ENCODE measurements at regions not wholly inside any gene's neighbourhood (a gene's known extent, or its start where the extent isn't known, plus 50 kb on each side); places are given as distances from the start of the nearest gene placed in this dataset.
"Not testable (repeated sequence)": the region's sequence is repeated elsewhere in the genome, so short reads cannot be mapped to it uniquely, and the experiment has no call there.

DNA sequence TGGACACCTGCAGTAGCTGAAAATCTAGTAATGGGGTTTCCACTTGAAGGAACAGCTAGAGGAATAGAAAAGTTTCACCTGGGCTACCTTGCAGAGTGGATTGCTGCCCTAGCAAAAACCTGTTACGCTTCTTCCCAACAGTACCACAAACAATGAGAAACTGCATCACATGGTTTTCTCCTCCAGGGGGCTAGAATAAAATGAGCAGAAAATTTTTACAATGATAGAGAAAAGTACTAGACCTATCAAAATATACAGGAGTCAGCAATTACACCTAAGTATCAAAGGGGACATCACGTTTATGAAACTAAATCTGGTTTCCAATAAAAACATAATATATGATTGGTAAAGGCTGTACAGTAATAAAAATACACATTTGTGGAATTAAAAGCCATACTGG is 423.1 kb upstream of the PITX2 start:
- DNase-seq, result no peak

DNA sequence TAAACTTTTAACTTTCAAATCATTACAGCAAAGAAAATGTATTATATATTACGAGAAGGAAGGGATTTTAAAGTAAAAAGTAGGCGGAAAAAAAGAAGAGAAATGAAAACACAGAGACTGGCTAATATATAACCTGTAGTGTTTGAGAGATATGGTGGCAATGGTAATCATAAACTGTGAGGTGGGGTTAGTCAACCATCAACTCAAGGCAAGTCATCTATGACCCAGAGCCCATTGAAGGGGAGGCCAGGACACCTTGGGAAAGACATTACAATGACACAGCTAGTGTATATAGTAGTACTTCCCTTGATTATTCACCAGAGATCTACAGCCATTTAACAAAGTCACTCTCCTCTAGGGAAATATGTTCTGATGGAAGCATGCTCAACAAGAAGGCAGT is 423.9 kb upstream of the PITX2 start:
- DNase-seq, result no peak

DNA sequence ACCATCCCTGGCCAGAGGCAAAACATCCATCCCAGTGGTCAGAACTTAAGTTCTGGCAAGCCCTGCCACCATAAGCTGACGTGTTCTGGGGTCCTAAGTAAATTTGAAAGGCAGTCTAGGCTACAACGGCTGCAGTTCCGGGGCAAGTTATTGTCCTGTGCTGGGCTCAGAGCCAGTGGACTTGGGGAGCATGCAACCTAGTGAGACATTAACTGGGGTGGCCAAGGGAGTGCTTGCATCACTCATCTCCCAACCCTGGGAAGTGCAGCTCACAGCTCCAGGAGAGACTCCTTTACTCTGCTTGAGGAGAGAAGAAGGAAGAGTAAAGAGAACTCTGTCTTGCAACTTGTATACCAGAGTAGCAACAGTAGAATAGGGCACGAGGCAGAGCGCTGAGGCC is 425.4 kb upstream of the PITX2 start:
- no peak for DNase-seq

DNA sequence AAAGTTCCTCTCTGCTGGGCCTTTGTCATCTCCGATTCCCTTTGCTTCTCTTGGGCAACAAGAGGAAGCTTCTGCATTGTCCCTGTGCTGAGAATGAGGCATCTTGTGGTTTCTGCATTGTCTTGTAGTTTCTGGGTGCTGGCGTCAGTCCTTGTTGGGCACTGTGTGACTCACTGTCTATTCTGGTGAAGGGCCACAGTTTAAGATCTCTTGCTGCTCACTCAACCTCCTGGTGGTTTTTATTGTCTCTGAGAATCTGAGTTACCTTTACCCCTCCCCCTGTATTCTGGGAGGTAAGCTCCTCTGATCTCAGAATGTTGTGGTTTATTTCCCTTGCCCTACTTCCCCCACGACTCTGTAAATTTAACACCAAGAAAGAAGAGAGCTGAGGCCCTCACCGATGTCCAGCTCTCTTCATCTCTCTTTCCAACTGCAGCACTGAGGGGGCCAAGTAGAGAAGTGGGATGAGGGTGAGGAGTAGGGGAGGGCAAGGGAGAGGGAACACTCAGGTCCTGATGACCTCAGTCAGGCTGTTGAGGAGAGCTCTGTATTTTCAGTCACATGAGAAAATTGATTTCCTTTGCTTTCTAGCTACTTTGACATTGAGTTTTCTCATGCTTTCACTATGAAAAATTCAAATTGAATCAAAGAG is 441.6 kb upstream of the PITX2 start:
- DNase-seq, result peak; percentile 92

DNA sequence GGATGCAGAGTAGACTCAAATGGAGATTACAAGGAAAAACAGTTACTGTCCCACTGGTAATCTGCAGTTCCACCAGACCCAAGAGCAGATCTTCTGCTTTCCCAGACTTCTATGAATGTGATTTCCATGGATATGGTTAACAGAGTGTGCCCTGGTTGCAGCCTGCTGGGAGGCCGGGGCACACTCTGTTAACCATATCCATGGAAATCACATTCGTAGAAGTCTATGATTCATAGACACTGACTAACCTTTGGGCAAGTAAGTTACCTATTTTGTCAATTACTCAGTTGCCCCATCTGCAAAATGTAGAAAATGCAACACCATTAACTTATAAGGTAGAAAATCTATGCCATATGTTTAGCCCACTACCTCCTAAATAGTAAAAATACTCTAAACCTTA is 443.1 kb upstream of the PITX2 start:
- DNase-seq, result peak; percentile 23

- DNase-seq, result peak; percentile 45
These were observed 443.6 kb upstream of the PITX2 start for GRCh38 chr4:111066447-111066846.

DNA sequence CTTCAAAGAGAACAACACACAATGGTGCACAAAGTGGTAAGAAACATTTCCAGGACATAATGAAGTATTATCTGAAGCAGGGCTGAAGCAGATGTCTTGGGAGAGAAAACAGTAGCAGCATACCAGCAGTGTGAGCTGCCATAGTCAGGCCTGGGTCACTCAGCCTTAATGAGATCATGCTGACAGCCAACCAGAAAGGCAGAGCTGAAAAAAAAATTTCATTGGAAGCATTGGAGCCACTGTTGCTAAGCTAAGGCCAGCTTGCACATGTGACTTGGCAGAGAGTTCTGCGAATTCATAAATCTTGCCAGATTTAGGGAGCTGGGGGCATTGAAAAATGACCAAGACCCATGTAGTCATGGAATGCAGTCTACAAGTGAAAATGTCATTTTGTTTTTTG is 444.0 kb upstream of the PITX2 start:
- peak; percentile 65 for DNase-seq

GRCh38 chr4:111068883-111069282 is 446.0 kb upstream of the PITX2 start:
- no peak for DNase-seq

- DNase-seq, result peak; percentile 2
These were observed 447.5 kb upstream of the PITX2 start for GRCh38 chr4:111070390-111070789.

DNA sequence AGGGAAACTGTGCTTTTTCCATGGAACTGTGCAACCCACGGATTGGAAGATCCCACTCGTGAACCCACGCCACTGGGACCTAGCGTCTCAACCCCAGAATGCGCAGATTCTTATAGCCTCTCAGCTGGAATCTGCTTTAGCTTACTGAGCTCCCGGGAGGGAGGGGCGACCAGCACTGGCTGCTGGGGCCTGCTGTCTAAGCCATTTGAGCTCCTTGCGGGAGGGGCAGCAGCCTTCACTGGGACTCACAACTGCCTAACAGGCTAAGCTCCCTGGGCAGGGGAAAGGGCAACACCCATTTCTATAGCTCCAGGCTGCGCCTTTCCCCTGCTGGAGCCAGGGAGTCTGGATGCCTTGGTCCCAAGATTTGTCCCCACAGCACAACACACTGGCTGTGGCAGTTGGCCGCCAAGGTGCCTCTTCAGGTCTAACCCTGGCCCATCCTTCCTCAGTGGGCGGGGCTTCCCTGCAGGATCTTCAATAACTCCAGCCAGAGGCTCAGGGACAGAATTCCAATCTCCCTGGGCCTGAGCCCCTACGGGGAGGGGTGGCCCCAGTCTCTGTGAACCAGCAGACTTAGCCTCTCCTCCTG is 451.7 kb upstream of the PITX2 start:
- DNase-seq, result no peak

GRCh38 chr4:111076299-111076698 is 453.4 kb upstream of the PITX2 start:
- DNase-seq, result not testable (repeated sequence)

DNA sequence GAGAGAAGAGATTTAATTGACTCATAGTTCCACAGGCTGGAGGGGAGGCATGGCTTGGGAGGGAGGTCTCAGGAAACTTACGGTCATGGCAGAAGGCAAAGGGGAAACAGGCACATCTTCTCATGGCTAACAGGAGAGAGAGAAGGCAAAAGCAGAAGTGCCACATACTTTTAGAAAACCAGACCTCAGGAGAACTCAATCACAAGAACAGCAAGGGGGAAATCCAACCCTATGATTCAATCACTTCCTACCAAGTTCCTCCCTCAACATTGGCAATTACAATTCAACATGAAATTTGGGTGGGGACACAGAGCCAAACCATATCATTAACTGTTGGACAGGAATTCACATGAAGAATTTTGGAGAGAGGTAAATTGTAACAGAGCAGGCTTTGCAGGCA is 485.3 kb upstream of the PITX2 start:
- no peak for DNase-seq

- no peak for DNase-seq
These were observed 490.7 kb upstream of the PITX2 start for GRCh38 chr4:111113591-111113990.

- no peak for DNase-seq
These were observed 493.0 kb upstream of the PITX2 start for GRCh38 chr4:111115881-111116280.

DNA sequence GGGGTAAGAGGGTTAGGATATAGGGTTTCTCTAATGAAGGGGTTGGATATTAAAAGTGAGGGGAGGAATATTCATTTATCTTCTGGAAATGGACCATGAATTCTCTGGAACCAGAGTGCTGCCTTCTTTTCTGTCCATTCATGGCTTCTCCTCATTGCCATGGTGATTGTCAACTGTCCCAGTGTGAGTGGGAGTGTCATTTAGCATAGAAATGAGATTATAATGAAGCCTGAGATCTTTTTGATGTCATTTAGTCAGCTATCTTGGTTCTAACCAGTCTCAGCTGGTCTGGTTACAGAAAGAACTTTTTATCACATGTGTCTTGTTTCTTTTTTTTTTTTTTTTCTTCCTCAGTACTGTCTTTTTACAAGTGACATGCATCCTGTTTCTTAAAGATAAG is 497.3 kb upstream of the PITX2 start:
- DNase-seq, result no peak

- no peak for DNase-seq
These were observed 503.5 kb upstream of the PITX2 start for GRCh38 chr4:111126340-111126739.

- peak; percentile 1 for DNase-seq
These were observed 505.0 kb upstream of the PITX2 start for GRCh38 chr4:111127841-111128240.

DNA sequence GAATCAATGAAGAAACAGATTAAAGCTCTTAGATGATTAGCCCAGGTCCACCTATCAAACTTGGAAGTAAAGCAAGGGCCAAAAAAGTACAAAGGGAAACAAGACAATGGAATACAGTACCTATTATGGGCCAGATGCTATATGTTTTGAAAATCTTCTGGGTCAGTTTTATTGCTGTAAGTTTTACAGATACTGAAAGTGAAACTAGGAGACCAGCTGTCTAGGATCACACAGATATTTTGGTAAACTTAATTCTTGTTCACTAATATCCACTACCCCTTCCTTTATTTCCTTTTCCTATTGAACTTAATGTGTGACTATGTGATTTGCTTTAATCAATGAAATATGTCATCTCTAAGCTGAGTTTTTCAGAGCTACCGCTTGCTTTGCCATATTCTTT is 505.4 kb upstream of the PITX2 start:
- DNase-seq, result peak; percentile 5

DNA sequence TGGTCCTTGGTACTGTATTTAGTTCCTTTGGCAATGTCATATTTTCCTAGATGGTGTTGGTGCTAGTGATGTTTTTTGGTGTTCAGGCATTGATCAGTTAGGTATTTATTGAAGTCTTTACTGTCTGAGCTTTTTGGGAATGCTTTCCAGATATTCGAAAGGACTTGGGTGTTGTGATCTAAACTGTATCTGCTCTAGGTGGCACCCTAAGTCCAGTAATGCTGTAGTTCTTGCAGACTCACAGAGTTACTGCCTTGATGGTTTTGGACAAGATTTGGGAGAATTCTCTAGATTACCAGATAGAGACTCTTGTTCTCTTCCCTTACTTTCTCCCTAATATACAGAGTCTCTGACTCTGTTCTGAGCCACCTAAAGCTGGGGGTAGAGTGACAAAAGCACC is 513.6 kb upstream of the PITX2 start:
- peak; percentile 34 for DNase-seq

DNA sequence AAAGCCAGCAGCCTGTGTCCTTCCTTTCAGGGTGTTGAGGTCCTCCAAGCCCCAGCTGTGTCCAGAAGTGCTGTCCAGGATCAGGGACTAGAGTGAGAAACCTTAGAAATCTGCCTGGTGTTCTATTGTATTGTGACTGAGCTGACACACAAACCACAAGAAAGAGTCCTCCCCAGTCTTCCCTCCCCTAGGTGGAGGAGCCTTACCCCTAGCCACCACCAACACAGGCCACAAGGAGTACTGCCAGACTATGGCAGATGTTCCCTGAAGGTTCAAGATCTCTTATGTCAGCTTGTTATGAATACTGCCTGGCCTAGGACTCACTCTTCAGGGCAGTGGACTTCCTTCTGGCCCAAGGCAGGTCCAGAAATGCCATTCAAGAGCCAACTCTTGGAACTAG is 514.1 kb upstream of the PITX2 start:
- no peak for DNase-seq

DNA sequence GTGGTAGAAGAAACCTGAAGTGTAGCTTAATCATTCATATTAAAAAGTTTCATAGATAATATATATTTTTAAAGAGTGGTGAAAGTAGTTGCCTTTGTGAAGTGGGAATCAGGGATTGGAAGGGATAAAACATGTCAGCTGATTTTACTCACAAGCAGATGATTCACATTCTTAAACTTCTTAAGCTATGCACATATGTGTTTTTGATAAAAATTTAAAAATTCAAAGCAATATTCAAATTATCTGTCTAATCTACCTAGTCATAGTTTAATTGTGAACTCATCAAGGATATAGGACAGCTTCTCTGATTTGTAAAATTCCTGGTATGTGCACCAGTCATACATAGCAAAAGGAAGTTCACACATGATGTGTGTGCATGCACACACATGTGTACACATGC is 520.6 kb upstream of the PITX2 start:
- no peak for DNase-seq

DNA sequence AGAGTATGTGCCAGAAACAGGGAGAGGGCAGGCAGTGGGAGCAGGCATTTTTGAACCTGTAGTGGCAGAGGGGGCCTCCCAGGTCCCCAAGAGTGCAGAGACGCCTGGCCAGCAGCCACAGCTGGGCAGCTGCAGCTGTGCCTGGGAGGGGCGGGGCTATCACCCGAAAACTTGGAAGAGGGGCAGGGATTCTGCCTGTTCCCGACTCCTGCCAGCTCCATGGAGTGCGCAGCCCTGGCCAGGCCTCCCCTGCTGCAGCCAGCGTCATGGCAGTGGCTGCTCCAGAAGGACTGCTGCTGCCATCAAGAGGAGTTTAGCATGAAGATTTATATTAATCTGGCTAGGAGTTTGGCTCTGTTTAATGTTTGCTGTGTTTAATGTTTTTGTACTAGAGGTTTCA is 532.1 kb upstream of the PITX2 start:
- no peak for DNase-seq

- DNase-seq, result peak; percentile 31
These were observed 541.7 kb upstream of the PITX2 start for GRCh38 chr4:111164556-111164955.

GRCh38 chr4:111174331-111174730 is 551.5 kb upstream of the PITX2 start:
- peak; percentile 59 for DNase-seq

DNA sequence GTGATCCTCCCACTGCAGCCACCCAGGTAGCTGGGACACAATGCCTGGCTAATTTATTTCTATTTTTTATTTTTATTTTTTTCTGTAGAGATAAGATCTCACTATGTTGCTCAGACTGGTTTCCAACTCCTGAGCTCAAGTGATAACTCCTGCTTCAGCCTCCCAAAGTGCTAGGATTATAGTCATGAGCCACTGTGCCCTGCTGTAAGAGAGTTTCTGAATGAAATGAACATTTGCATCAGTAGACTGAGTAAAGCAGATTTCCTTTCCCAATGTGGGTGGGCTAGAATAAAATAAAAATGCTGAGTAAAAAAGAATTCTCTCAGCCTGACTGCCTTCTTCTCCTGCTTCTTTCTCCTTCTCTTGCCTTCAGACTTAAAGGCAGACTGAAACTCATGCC is 555.4 kb upstream of the PITX2 start:
- no peak for DNase-seq
